ENCODE measurements at regions not wholly inside any gene's neighbourhood (a gene's known extent, or its start where the extent isn't known, plus 50 kb on each side); places are given as distances from the start of the nearest gene placed in this dataset.

DNA sequence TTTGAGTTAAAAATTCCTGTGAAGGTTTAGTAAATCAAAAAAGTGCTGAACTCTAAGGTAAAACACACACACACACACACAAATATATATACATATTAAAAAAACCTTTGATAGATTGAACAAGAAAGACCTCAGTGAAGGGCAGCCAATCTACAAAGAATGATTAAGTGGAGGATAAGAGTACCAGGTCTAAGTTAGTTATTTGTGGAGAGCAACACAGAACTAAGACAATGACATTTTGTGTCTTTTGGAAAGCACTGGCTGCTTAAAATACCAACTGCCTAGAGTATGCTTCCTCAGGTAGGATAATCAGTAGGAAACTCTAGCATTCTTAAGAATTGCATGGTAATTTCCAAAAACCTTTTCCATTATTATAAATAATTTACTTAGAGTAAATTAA, 481.4 kb upstream of the SYT4 start:
- TF ChIP-seq, protein P1, sequence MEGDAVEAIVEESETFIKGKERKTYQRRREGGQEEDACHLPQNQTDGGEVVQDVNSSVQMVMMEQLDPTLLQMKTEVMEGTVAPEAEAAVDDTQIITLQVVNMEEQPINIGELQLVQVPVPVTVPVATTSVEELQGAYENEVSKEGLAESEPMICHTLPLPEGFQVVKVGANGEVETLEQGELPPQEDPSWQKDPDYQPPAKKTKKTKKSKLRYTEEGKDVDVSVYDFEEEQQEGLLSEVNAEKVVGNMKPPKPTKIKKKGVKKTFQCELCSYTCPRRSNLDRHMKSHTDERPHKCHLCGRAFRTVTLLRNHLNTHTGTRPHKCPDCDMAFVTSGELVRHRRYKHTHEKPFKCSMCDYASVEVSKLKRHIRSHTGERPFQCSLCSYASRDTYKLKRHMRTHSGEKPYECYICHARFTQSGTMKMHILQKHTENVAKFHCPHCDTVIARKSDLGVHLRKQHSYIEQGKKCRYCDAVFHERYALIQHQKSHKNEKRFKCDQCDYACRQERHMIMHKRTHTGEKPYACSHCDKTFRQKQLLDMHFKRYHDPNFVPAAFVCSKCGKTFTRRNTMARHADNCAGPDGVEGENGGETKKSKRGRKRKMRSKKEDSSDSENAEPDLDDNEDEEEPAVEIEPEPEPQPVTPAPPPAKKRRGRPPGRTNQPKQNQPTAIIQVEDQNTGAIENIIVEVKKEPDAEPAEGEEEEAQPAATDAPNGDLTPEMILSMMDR (IDR thresholded peaks at IDR 0.05) = no peak
- no peak for TF ChIP-seq POLR2A (IDR thresholded peaks at IDR 0.05)

All from Peyer's patch (tissue), 4 donors.